HCT116 (cell line): ENCODE measurements at regions not wholly inside any gene's neighbourhood (a gene's known extent, or its start where the extent isn't known, plus 50 kb on each side); places are given as distances from the start of the nearest gene placed in this dataset.

Source experiments
- ATAC-seq: fragments of 200-7000 bp; cut with Tn5 transposase; 2 replicates; pipeline ENCODE4 v1.9.1; 2020; ENCODE audit warnings: mild to moderate bottlenecking, moderate library complexity
- BruUV-seq: library from RNA; stranded (reverse); fragments of 400-500 nt; replicated peaks from 2 replicates; lab custom pipeline; 2021; lab: Mats Ljungman, UMichigan
- CTCF ChIA-PET: fragments of 300-600 bp; sonication (Branson Sonifier 250); formaldehyde crosslinking; loops from one replicate; lab custom pipeline; 2021; ENCODE audit warnings: antibody characterized with exemption; lab: Charles Lee
- POLR2A ChIA-PET: fragments of 300-600, 350-600 bp; sonication (Branson Sonifier 250); formaldehyde crosslinking; loops from one replicate; lab custom pipeline; 2021; ENCODE audit warnings: antibody characterized with exemption; lab: Charles Lee
- RAD21 ChIA-PET, 2 experiments: fragments of 300-600 bp; sonication (Branson Sonifier 250); formaldehyde crosslinking; loops; one replicate each; lab custom pipeline; 2023; ENCODE audit warnings: low total read pairs in 2 of 2; ENCODE audit not compliant: uncharacterized antibody in 2 of 2, unreplicated experiment in 2 of 2, low non-redundant PET in 1 of 2; lab: Charles Lee
- DNase-seq: peaks from one replicate; pipeline ENCODE4 v3.0.0-alpha.2; 2010; ENCODE audit warnings: low read depth, low spot score
- H2AFZ ChIP-seq: fragments of 200-600 bp; shearing (Covaris generic), sonication (generic); 2 replicates; pipeline ENCODE4 v1.6.1; 2017; ENCODE audit warnings: low read depth, mixed run types, mixed read lengths, antibody characterized with exemption, low read length; ENCODE audit not compliant: poor library complexity, severe bottlenecking
- H3K27ac ChIP-seq: 2 replicates; pipeline ENCODE4 v1.5.1; 2012; ENCODE audit warnings: low read depth, low read length
- H3K27me3 ChIP-seq: fragments of 200-600 bp; sonication (generic); 2 replicates; pipeline ENCODE4 v1.6.1; 2016; ENCODE audit warnings: mixed run types, low read length, mixed read lengths; ENCODE audit not compliant: insufficient read depth
- H3K36me3 ChIP-seq, 2 experiments: fragments of 200-500 bp in 1 of 2; fragments of 200-600 bp in 1 of 2; sonication (Bioruptor generic) in 1 of 2; sonication (generic) in 1 of 2; 2 replicates each; pipeline versions ENCODE4 v1.5.1 to v1.6.1; 2014 to 2016; ENCODE audit warnings: low read length in 2 of 2, inconsistent platforms in 1 of 2, mixed read lengths in 1 of 2, mixed run types in 1 of 2; ENCODE audit not compliant: insufficient read depth in 2 of 2, control insufficient read depth in 1 of 2
- H3K4me1 ChIP-seq, 2 experiments: fragments of 200-600 bp in 1 of 2; sonication (generic) in 1 of 2; 2 replicates each; pipeline versions ENCODE4 v1.5.1 to v1.6.1; 2012 to 2017; ENCODE audit warnings: low read length in 2 of 2, inconsistent platforms in 1 of 2, mild to moderate bottlenecking in 1 of 2, mixed read lengths in 1 of 2, mixed run types in 1 of 2, moderate library complexity in 1 of 2; ENCODE audit not compliant: insufficient read depth in 2 of 2, control insufficient read depth in 1 of 2
- H3K4me2 ChIP-seq: fragments of 200-600 bp; sonication (generic); 2 replicates; pipeline ENCODE4 v1.6.1; 2017; ENCODE audit warnings: mixed run types, low read length, mixed read lengths
- H3K4me3 ChIP-seq, 2 experiments: fragments of 200-600 bp in 1 of 2; sonication (generic) in 1 of 2; replicated peaks in 1 of 2; 2 replicates each; pipeline ENCODE4 v1.5.1; 2011 to 2016; ENCODE audit warnings: low read length in 2 of 2, control low read depth in 1 of 2, low read depth in 1 of 2, mild to moderate bottlenecking in 1 of 2, mixed read lengths in 1 of 2, mixed run types in 1 of 2
- H3K79me2 ChIP-seq: fragments of 200-600 bp; sonication (generic); 2 replicates; pipeline ENCODE4 v1.6.1; 2017; ENCODE audit warnings: mild to moderate bottlenecking, mixed run types, low read length, moderate library complexity, mixed read lengths; ENCODE audit not compliant: insufficient read depth
- H3K9ac ChIP-seq: fragments of 200-600 bp; sonication (generic); 2 replicates; pipeline ENCODE4 v1.6.1; 2016; ENCODE audit warnings: low read length, mixed read lengths
- H3K9me2 ChIP-seq: fragments of 200-600 bp; sonication (generic), shearing (Covaris generic); 2 replicates; pipeline ENCODE4 v1.6.1; 2017; ENCODE audit warnings: mixed run types, mild to moderate bottlenecking, moderate library complexity; ENCODE audit not compliant: insufficient read depth
- H3K9me3 ChIP-seq, 2 experiments: fragments of 200-500 bp in 1 of 2; fragments of 200-600 bp in 1 of 2; sonication (Bioruptor generic) in 1 of 2; sonication (generic) in 1 of 2; 2 replicates each; pipeline ENCODE4 v1.6.1; 2014 to 2017; ENCODE audit warnings: low read length in 2 of 2, mixed read lengths in 2 of 2, inconsistent platforms in 1 of 2, low read depth in 1 of 2, mild to moderate bottlenecking in 1 of 2, mixed run types in 1 of 2, moderate library complexity in 1 of 2; ENCODE audit not compliant: control insufficient read depth in 1 of 2, insufficient read depth in 1 of 2
- H4K20me1 ChIP-seq: fragments of 200-600 bp; sonication (generic), shearing (Covaris generic); 2 replicates; pipeline ENCODE4 v1.6.1; 2017; ENCODE audit warnings: mixed run types, mild to moderate bottlenecking, moderate library complexity; ENCODE audit not compliant: insufficient read depth
- CBX3 ChIP-seq: IDR thresholded peaks from 2 replicates; pipeline ENCODE4 v1.6.1; 2012; ENCODE audit warnings: low read depth
- EGR1 ChIP-seq: IDR thresholded peaks from 2 replicates; pipeline ENCODE4 v1.6.1; 2012; ENCODE audit warnings: low read depth
- FOSL1 ChIP-seq: IDR thresholded peaks from 2 replicates; pipeline ENCODE4 v1.6.1; 2012; ENCODE audit warnings: low read depth
- JUND ChIP-seq: IDR thresholded peaks from 2 replicates; pipeline ENCODE4 v1.6.1; 2012
- POLR2A ChIP-seq: IDR thresholded peaks from 2 replicates; pipeline ENCODE4 v1.7.0; 2011; ENCODE audit warnings: borderline replicate concordance; ENCODE audit not compliant: insufficient read depth, insufficient read length; ENCODE audit errors: extremely low read depth
- POLR2AphosphoS5 ChIP-seq: IDR thresholded peaks from 2 replicates; pipeline ENCODE4 v1.6.1; 2011; ENCODE audit warnings: mild to moderate bottlenecking, low read depth, low read length, moderate library complexity
- SP1 ChIP-seq: IDR thresholded peaks from 2 replicates; pipeline ENCODE4 v1.6.1; 2012; ENCODE audit warnings: low read depth
- TCF7L2 ChIP-seq: IDR thresholded peaks from 2 replicates; pipeline ENCODE4 v1.7.0; 2011; ENCODE audit warnings: borderline replicate concordance, inconsistent platforms; ENCODE audit not compliant: insufficient read depth, insufficient read length; ENCODE audit errors: extremely low read depth
- YY1 ChIP-seq: IDR thresholded peaks from 2 replicates; pipeline ENCODE4 v1.6.1; 2011; ENCODE audit warnings: low read length, low read depth, moderate library complexity, mild to moderate bottlenecking; ENCODE audit not compliant: insufficient replicate concordance; ENCODE audit errors: extremely low read depth
- ZFX ChIP-seq: fragments of 450-650 bp; IDR thresholded peaks from 2 replicates; pipeline ENCODE4 v1.6.1; 2017
- ZNF274 ChIP-seq: fragments of 200-500 bp; sonication (Bioruptor generic); IDR thresholded peaks from 2 replicates; pipeline ENCODE4 v1.6.1; 2014; ENCODE audit warnings: mild to moderate bottlenecking, low read depth, low read length, inconsistent platforms
- intact Hi-C: fragments of 100-400 bp; cut with micrococcal nuclease; formaldehyde crosslinking; loops from 2 replicates; pipeline ENCODE4 v1.10.0; 2022
- TF ChIP-seq, protein P1 (sequence below): IDR thresholded peaks from 2 replicates; pipeline ENCODE4 v1.6.1; 2012

DNA sequence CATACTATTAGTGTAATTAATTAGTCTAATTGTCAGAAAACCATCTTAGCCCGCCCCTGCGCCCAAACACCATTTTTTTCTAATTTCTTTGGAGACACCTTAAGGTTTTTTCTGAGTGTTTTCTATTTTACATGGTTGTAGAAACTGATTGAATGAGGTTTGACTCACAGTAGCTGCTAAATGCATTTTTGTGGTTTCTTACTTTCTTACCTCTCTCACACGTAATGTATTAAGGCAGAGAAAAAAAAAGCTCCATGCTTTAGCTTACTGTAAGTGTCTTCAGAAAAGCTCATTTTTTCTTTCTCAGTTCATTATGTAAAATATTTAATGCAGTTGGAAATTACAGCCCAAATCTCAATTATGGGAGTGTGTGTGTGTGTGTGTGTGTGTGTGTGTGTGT lies 548.5 kb upstream of the LRRTM4 start:
- ChIA-PET CTCF (no interaction called here), RAD21 (no interaction called here), POLR2A (no interaction called here)
- H3K27me3 ChIP-seq, result no peaks in the 10 kb centered on the region
- no peak for DNase-seq
- intact Hi-C loops, result no loop called here
- H3K9me2 ChIP-seq, result no peaks in the 10 kb centered on the region
- H3K9ac ChIP-seq, result no peak overlapping the region
- TF ChIP-seq ZFX, result no peak
- no peak for TF ChIP-seq EGR1
- no peak for TF ChIP-seq JUND
- TF ChIP-seq YY1, result no peak
- TF ChIP-seq POLR2AphosphoS5, result no peak
- no peak overlapping the region for H3K27ac ChIP-seq
- no peak overlapping the region for H3K4me3 ChIP-seq
- H2AFZ ChIP-seq, result no peak overlapping the region
- no peaks in the 10 kb centered on the region for H3K36me3 ChIP-seq
- ATAC-seq, result no peak
- peaks cover 8 to 14% of the 10 kb centered on the region in 2 experiments; a peak in 2 of 4 replicates for H3K9me3 ChIP-seq
- no peak overlapping the region for H3K4me2 ChIP-seq
- H3K79me2 ChIP-seq, result no peaks in the 10 kb centered on the region
- no peaks in the 10 kb centered on the region for H4K20me1 ChIP-seq
- H3K4me1 ChIP-seq, result no peaks in the 10 kb centered on the region
- no TSS peak for BruUV-seq

DNA sequence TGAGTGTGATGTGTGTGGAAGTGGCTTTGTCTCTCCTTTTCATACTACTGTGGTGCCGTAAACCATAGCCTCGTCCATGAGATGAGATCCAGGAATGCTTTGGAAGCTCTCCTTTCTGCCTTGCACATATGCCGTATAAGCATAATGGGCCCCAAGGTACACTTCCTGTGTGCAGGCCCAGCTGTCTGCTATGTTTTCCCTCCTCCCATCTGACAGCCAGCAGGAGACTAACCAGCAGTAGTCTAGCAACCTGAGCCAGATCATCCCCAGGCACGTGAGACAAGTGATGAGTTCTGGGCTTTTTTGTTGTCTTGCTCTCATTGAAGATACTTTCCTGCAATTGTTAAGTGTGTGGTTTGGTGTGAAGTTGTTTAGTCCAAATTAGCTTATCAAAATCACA lies 555.5 kb upstream of the LRRTM4 start:
- TF ChIP-seq JUND (no peak), CBX3 (no peak), ZNF274 (no peak), TCF7L2 (no peak), FOSL1 (no peak), YY1 (no peak), SP1 (no peak), POLR2A (no peak)
- TF ChIP-seq, protein P1, sequence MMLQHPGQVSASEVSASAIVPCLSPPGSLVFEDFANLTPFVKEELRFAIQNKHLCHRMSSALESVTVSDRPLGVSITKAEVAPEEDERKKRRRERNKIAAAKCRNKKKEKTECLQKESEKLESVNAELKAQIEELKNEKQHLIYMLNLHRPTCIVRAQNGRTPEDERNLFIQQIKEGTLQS, result no peak
- no TSS peak for BruUV-seq

More for the DNA sequence above, 555.5 kb upstream of the LRRTM4 start:
- ChIA-PET POLR2A (no interaction called here), CTCF (no interaction called here), RAD21 (no interaction called here)
- no peak overlapping the region for H3K4me3 ChIP-seq
- H3K4me1 ChIP-seq, result no peaks in the 10 kb centered on the region
- H3K9ac ChIP-seq, result no peak overlapping the region
- intact Hi-C loops, result no loop called here
- no peak for ATAC-seq
- H3K9me3 ChIP-seq, result peaks cover 8 to 22% of the 10 kb centered on the region in 2 experiments; a peak in 2 of 4 replicates
- H3K27ac ChIP-seq, result no peak overlapping the region
- H2AFZ ChIP-seq, result no peak overlapping the region
- no peak overlapping the region for H3K4me2 ChIP-seq
- H4K20me1 ChIP-seq, result no peaks in the 10 kb centered on the region
- H3K27me3 ChIP-seq, result no peaks in the 10 kb centered on the region
- H3K36me3 ChIP-seq, result no peaks in the 10 kb centered on the region; a peak in 1 of 4 replicates
- no peaks in the 10 kb centered on the region for H3K9me2 ChIP-seq
- DNase-seq, result no peak
- no peaks in the 10 kb centered on the region for H3K79me2 ChIP-seq
